ENCODE measurements at regions not wholly inside any gene's neighbourhood (a gene's known extent, or its start where the extent isn't known, plus 50 kb on each side); places are given as distances from the start of the nearest gene placed in this dataset.

DNA sequence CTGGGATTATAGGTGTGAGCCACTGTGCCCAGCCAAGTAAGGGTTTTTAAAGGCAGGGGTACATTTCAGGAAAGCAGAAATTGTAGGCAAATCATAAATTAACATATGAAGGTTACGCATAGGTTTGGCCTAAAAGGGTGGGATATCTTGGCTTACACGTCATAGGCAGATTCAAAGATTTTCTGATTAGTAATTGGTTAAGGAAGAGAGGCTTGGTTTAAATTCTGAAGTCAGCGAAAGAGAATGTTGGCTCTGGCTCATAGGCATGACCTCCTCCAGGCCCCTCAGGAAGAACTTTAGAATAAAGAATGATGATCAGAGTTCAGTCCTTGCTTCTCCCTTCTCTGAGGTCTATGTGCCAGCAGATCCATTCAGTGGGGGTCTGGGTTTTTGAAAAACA is 124.8 kb upstream of the RBBP6 start:
- Mint-ChIP-seq H3K9me3 (no peaks in the 10 kb centered on the region), H3K4me3 (no peak overlapping the region), H3K27me3 (peaks cover 26% of the 10 kb centered on the region), H3K4me1 (no peaks in the 10 kb centered on the region), H3K27ac (ENCODE audit: low read depth) (no peak overlapping the region), H3K36me3 (ENCODE audit: insufficient read depth) (peaks cover 2% of the 10 kb centered on the region)
- ATAC-seq (replicated peaks; ENCODE audit: extremely low read depth, poor library complexity, severe bottlenecking) (no peak), DNase-seq (ENCODE audit: low spot score in 2 of 2) (no peak)

DNA sequence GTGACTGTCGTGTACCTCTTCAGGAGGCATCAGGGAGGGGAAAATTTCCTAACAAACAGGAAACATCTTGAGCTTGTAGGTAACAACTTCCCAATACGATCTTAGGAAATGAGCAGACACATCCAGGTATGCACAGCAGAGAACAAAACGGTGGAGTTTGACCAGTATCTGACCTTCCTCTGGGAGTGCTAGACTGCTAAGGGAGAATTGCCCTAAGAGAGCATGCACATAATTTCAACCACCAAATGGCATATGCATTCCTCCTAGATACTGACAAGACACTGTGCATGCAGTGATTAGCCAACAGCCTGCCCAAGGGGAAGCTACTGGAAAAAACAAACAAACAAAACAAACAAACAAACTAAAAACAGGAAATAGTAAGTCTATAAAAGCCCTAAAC is 120.6 kb upstream of the RBBP6 start:
- no peak for ATAC-seq (replicated peaks; ENCODE audit: extremely low read depth, poor library complexity, severe bottlenecking)
- no peak for DNase-seq (ENCODE audit: low spot score in 2 of 2)
- H3K4me3 Mint-ChIP-seq, result no peak overlapping the region

DNA sequence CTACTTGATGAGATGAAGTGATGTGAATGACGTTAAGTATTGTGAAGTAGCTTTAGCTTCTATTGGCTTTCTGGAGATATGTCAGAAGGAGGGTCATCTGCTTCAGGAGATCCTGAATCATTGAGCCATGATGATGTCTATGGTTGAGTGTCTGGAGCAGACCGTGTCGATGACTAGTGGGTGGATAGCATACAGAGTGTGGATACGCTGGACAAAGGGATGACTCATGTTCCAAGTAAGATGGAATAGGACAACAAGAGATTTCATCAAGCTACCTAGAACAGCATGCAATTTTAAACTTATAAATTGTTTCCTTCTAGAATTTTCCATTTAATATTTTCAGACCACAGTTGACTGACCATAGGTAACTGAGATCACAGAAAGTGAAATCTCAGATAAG is 116.1 kb upstream of the RBBP6 start:
- no peak for DNase-seq (ENCODE audit: low spot score in 2 of 2)
- H3K4me1 Mint-ChIP-seq, result no peaks in the 10 kb centered on the region
- H3K4me3 Mint-ChIP-seq, result no peak overlapping the region
- H3K36me3 Mint-ChIP-seq (ENCODE audit: insufficient read depth), result no peaks in the 10 kb centered on the region
- no peak for ATAC-seq (replicated peaks; ENCODE audit: extremely low read depth, poor library complexity, severe bottlenecking)
- no peaks in the 10 kb centered on the region for H3K9me3 Mint-ChIP-seq
- H3K27ac Mint-ChIP-seq (ENCODE audit: low read depth), result no peak overlapping the region
- H3K27me3 Mint-ChIP-seq, result peaks cover 43% of the 10 kb centered on the region

More for the DNA sequence above, 120.6 kb upstream of the RBBP6 start:
- Mint-ChIP-seq H3K9me3 (no peaks in the 10 kb centered on the region), H3K36me3 (ENCODE audit: insufficient read depth) (no peaks in the 10 kb centered on the region), H3K27me3 (peaks cover 33% of the 10 kb centered on the region), H3K27ac (ENCODE audit: low read depth) (no peak overlapping the region), H3K4me1 (no peaks in the 10 kb centered on the region)

DNA sequence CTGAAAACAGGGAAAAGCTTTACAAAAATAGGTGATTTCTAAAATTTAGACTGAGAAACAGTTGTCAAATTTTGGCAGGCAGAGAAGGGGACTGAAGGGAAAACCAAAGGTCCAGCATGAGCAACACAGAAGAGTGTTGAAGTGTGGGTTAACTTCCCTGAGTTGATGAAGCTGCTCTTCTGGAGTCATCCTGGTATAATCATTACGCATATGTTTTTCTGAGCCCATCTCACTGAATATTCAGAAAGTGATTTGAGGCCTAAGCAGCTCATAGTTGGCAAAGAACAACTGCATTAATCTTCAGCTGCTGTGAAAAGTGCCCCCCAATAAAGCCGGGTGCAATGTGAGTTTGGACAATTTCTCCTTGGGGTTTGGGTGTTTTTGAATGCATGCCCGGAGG is 115.0 kb upstream of the RBBP6 start:
- no peak overlapping the region for H3K4me3 Mint-ChIP-seq
- H3K27me3 Mint-ChIP-seq, result peaks cover 38% of the 10 kb centered on the region

DNA sequence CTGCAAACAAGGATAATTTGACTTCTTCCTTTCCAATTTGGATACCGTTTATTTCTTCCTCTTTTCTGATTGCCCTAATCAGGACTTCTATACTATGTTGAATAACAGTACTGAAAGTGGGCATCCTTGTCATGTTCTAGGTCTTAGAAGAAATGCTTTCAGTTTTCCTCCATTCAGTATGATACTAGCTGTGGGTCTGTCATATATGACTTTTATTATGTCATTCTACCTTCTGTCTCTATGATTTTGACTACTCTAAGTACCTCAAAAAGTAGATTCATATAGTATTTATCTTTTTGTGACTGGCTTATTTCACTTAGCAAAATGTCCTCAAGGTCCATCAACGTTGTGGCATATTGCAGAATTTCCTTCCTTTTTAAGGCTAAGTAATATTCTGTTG is 111.5 kb upstream of the RBBP6 start:
- H3K9me3 Mint-ChIP-seq, result no peaks in the 10 kb centered on the region
- no peak overlapping the region for H3K4me3 Mint-ChIP-seq
- ATAC-seq (replicated peaks; ENCODE audit: extremely low read depth, poor library complexity, severe bottlenecking), result no peak
- H3K27ac Mint-ChIP-seq (ENCODE audit: low read depth), result no peak overlapping the region
- H3K36me3 Mint-ChIP-seq (ENCODE audit: insufficient read depth), result no peaks in the 10 kb centered on the region
- H3K4me1 Mint-ChIP-seq, result no peaks in the 10 kb centered on the region
- DNase-seq (ENCODE audit: low spot score in 2 of 2), result no peak
- H3K27me3 Mint-ChIP-seq, result peaks cover 59% of the 10 kb centered on the region

More for the DNA sequence above, 115.0 kb upstream of the RBBP6 start:
- Mint-ChIP-seq H3K9me3 (no peaks in the 10 kb centered on the region), H3K36me3 (ENCODE audit: insufficient read depth) (no peaks in the 10 kb centered on the region), H3K27ac (ENCODE audit: low read depth) (no peak overlapping the region), H3K4me1 (no peaks in the 10 kb centered on the region)
- DNase-seq (ENCODE audit: low spot score in 2 of 2) (no peak), ATAC-seq (replicated peaks; ENCODE audit: extremely low read depth, poor library complexity, severe bottlenecking) (no peak)

DNA sequence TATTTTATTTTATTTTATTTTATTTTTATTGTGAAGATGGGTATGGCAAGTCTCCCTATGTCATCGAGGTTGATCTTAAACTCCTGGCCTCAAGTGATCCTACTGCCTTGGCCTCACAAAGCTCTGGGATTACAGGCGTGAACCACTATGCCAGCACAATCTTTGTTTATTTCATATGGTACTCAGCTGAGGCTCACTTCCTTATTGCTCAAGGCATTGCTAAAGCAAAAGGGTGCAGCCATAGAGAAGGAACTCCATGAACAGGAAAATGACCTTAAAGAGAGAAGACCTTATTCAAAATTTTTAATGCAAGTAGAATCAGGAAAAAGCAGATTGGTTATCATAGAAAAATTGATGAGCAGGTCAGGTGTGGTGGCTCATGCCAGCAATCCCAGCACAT is 110.6 kb upstream of the RBBP6 start:
- Mint-ChIP-seq H3K36me3 (ENCODE audit: insufficient read depth) (no peaks in the 10 kb centered on the region), H3K4me3 (no peak overlapping the region), H3K9me3 (no peaks in the 10 kb centered on the region), H3K27me3 (peaks cover 68% of the 10 kb centered on the region), H3K27ac (ENCODE audit: low read depth) (no peak overlapping the region), H3K4me1 (no peaks in the 10 kb centered on the region)
- ATAC-seq (replicated peaks; ENCODE audit: extremely low read depth, poor library complexity, severe bottlenecking) (no peak), DNase-seq (ENCODE audit: low spot score in 2 of 2) (no peak)

DNA sequence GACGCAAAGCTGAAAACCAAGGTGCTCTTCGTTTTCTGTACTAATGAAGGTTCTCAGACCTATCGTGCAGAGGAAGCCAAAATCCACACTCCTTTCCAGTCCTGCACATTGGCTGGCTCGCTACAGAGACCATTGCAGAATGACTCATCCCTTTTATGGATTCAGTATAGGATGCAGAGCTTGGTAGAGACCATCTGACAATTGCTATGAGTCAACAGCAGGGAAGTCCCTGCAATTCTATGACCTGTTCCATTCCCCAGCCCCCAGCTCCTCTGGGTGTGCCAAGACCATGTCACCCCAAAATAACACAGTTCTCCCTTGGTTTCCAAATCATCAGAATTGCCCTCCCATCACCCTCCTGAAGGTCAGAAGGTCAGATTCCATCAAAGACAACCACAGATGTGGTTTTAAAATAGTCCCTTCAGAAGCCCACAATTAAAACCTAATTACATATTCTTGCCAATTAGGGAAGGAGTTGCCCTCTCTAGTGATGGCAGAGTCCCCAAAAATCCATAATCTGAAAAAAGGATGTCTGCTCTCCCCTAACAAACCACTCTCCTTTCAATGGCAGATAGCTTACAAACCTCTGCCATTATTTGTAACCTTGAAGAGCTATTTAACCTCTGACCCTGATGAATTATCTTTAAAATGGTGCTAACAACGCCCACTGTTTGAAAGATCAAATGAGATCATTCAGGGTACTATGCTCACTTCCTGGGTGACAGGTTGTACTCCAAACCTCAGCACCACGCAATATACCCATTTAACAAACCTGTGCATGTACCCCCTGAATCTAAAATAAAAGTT is 108.2 kb upstream of the RBBP6 start:
- H3K27me3 Mint-ChIP-seq, result peaks cover 78% of the 10 kb centered on the region
- DNase-seq (ENCODE audit: low spot score in 2 of 2), result no peak
- no peak overlapping the region for H3K4me3 Mint-ChIP-seq
- no peaks in the 10 kb centered on the region for H3K9me3 Mint-ChIP-seq
- no peak for ATAC-seq (replicated peaks; ENCODE audit: extremely low read depth, poor library complexity, severe bottlenecking)
- no peak overlapping the region for H3K27ac Mint-ChIP-seq (ENCODE audit: low read depth)
- H3K36me3 Mint-ChIP-seq (ENCODE audit: insufficient read depth), result no peaks in the 10 kb centered on the region
- H3K4me1 Mint-ChIP-seq, result no peaks in the 10 kb centered on the region

DNA sequence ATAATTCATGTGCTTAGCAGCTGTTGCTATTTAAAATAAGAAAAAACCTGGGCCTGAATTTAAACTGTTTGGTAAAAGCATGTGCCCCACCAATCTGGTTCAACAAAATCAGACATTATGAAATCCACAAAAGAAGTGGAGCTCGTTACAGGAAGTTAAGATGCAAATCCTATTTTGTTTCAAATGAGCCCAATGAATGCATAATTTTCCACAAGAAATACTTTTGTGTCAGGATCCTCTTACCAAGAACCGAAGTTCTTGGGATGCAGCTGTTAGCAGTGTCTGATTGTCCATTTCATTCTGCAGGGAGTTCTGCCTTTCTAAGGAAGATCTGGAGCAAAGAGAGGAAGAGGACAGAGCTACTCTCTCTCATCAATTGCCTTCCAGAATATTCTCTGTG is 105.7 kb upstream of the RBBP6 start:
- H3K27me3 Mint-ChIP-seq, result peaks cover 73% of the 10 kb centered on the region
- no peak for DNase-seq (ENCODE audit: low spot score in 2 of 2)
- H3K9me3 Mint-ChIP-seq, result no peaks in the 10 kb centered on the region
- ATAC-seq (replicated peaks; ENCODE audit: extremely low read depth, poor library complexity, severe bottlenecking), result no peak
- H3K4me3 Mint-ChIP-seq, result no peak overlapping the region
- H3K4me1 Mint-ChIP-seq, result no peaks in the 10 kb centered on the region
- no peaks in the 10 kb centered on the region for H3K36me3 Mint-ChIP-seq (ENCODE audit: insufficient read depth)
- no peak overlapping the region for H3K27ac Mint-ChIP-seq (ENCODE audit: low read depth)

DNA sequence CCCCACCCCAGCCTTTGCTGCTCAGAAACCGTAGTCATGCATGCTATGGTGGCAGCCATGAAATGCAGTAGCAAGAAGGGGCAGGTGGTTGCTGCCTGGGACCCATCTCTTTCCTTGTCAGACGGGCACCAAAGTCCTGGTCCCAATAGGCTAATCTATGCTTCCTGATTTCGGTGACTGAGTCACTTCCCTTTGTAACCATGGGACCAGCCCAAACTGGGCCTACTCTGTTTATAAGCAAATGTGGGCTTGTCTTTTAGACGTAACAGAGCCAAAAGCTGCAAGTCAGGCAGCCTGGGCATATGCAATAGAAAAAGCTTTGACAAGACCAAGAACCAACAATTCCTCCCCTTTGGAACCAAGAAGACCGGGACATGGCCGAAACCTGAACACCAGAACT is 99.1 kb upstream of the RBBP6 start:
- no peaks in the 10 kb centered on the region for H3K9me3 Mint-ChIP-seq
- no peak overlapping the region for H3K27ac Mint-ChIP-seq (ENCODE audit: low read depth)
- DNase-seq (ENCODE audit: low spot score in 2 of 2) (no peak), ATAC-seq (replicated peaks; ENCODE audit: extremely low read depth, poor library complexity, severe bottlenecking) (no peak)
- peaks cover 50% of the 10 kb centered on the region for H3K27me3 Mint-ChIP-seq
- no peak overlapping the region for H3K4me3 Mint-ChIP-seq
- no peaks in the 10 kb centered on the region for H3K4me1 Mint-ChIP-seq
- H3K36me3 Mint-ChIP-seq (ENCODE audit: insufficient read depth), result no peaks in the 10 kb centered on the region

DNA sequence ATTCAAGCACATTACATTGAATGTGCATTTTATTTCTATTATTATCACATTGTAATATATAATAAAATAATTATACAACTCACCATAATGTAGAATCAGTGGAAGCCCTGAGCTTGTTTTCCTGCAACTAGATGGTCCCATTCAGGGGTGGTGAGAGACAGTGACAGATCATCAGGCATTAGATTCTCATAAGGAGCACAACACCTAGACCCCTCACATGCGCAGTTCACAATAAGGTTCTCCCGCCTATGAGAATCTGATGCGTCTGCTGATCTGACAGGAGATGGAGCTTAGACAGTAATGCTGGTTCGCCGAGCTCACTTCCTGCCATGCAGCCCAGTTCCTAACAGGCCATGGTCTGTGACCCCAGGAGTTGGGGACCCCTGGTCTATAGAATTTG is 96.7 kb upstream of the RBBP6 start:
- no peaks in the 10 kb centered on the region for H3K4me1 Mint-ChIP-seq
- H3K27ac Mint-ChIP-seq (ENCODE audit: low read depth), result no peak overlapping the region
- DNase-seq (ENCODE audit: low spot score in 2 of 2), result no peak
- peaks cover 35% of the 10 kb centered on the region for H3K27me3 Mint-ChIP-seq
- no peaks in the 10 kb centered on the region for H3K36me3 Mint-ChIP-seq (ENCODE audit: insufficient read depth)
- no peaks in the 10 kb centered on the region for H3K9me3 Mint-ChIP-seq
- no peak for ATAC-seq (replicated peaks; ENCODE audit: extremely low read depth, poor library complexity, severe bottlenecking)
- H3K4me3 Mint-ChIP-seq, result no peak overlapping the region

DNA sequence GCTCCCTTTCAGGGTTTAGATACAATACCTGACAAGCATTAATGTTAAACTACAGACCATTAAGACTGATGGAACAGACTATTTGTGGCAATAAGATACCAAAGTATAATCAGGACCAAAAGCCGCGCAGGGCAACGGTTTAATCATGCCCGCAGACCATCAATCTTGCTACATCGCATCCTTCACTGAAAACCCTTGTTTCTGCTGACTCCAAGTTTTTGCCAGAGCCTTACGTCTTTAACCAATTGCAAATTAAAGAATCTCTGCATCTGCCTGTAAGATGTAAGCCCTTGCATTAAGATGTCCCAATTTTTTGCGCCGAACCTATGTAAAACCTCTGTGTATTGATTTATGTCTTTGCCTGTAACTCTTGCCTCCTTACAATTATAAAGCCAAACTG is 94.2 kb upstream of the RBBP6 start:
- DNase-seq (ENCODE audit: low spot score in 2 of 2) (no peak), ATAC-seq (replicated peaks; ENCODE audit: extremely low read depth, poor library complexity, severe bottlenecking) (no peak)
- H3K4me3 Mint-ChIP-seq, result no peak overlapping the region
- H3K36me3 Mint-ChIP-seq (ENCODE audit: insufficient read depth), result no peaks in the 10 kb centered on the region
- no peaks in the 10 kb centered on the region for H3K4me1 Mint-ChIP-seq
- H3K9me3 Mint-ChIP-seq, result no peaks in the 10 kb centered on the region
- H3K27ac Mint-ChIP-seq (ENCODE audit: low read depth), result no peak overlapping the region
- peaks cover 19% of the 10 kb centered on the region for H3K27me3 Mint-ChIP-seq

DNA sequence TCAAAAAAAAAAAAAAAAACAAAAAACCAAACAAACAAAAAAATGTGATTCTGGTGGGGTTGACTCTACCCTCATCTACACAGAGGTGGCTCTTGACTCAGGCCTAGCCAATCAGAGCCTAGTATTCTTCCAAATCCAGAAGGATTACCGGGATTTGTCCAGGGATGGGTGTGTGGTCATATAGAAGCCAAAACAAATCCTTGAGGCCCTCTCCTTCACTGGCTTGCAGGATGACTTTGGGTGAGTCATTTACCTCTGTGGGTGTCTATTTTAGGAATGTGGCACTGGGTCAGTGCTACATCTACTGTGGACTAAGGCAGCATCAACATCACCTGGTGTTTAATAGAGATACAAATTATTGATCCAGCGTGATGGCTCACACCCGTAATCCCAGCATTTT is 93.2 kb upstream of the RBBP6 start:
- Mint-ChIP-seq H3K27me3 (peaks cover 16% of the 10 kb centered on the region), H3K9me3 (no peaks in the 10 kb centered on the region), H3K27ac (ENCODE audit: low read depth) (no peak overlapping the region), H3K4me3 (no peak overlapping the region), H3K4me1 (no peaks in the 10 kb centered on the region), H3K36me3 (ENCODE audit: insufficient read depth) (no peaks in the 10 kb centered on the region)
- ATAC-seq (replicated peaks; ENCODE audit: extremely low read depth, poor library complexity, severe bottlenecking) (no peak), DNase-seq (ENCODE audit: low spot score in 2 of 2) (no peak)

DNA sequence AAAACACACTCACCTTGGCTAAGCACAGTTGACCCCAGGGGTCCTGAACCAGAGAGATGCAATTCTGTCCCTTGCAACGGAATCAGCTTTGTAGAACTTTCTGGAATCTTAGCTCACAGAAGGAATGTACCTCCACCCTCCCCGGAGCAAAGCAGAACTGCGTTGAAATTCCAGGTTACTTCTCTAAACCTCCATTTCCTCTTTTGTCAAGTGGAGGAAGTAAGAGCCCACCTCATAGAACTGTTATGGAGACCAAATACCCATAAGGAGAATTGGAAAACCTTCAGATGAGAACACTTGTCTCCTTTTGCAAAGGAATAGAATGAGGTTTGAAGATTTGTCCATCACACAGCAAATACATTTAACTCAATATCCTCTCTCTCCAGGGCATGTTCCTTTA is 86.6 kb upstream of the RBBP6 start:
- Mint-ChIP-seq H3K4me1 (no peaks in the 10 kb centered on the region), H3K9me3 (no peaks in the 10 kb centered on the region), H3K27me3 (peaks cover 36% of the 10 kb centered on the region), H3K27ac (ENCODE audit: low read depth) (no peak overlapping the region), H3K36me3 (ENCODE audit: insufficient read depth) (no peaks in the 10 kb centered on the region), H3K4me3 (no peak overlapping the region)
- ATAC-seq (replicated peaks; ENCODE audit: extremely low read depth, poor library complexity, severe bottlenecking) (no peak), DNase-seq (ENCODE audit: low spot score in 2 of 2) (no peak)
